Lung (tissue), 11 donors: ENCODE measurements at regions not wholly inside any gene's neighbourhood (a gene's known extent, or its start where the extent isn't known, plus 50 kb on each side); places are given as distances from the start of the nearest gene placed in this dataset.
A peak's percentile ranks its signal among the peaks of the same experiment; 100 is the strongest.

Source experiments
- ATAC-seq: fragments of 200-7000 bp; cut with Tn5 transposase; one replicate; pipeline ENCODE4 v1.9.1; 2020; ENCODE audit warnings: moderate number of reproducible peaks; ENCODE audit not compliant: insufficient read depth, low FRiP score
- DNase-seq, 3 donors: peaks; one replicate each; pipeline ENCODE4 v3.0.0-alpha.2; 2013 to 2017
- H3K27ac ChIP-seq, 2 donors: one replicate each; pipeline ENCODE4 v1.5.1; 2013; ENCODE audit warnings: mild to moderate bottlenecking in 2 of 2, moderate library complexity in 2 of 2, control low read depth in 1 of 2, inconsistent platforms in 1 of 2, low read depth in 1 of 2, low read length in 1 of 2
- H3K27me3 ChIP-seq, 3 donors: one replicate each; pipeline ENCODE4 v1.5.1; 2013; ENCODE audit warnings: low read length in 2 of 3; ENCODE audit not compliant: control insufficient read depth in 3 of 3, insufficient read depth in 3 of 3
- H3K36me3 ChIP-seq, 4 donors: one replicate each; pipeline ENCODE4 v1.5.1; 2013; ENCODE audit warnings: low read length in 4 of 4, mild to moderate bottlenecking in 1 of 4, moderate library complexity in 1 of 4; ENCODE audit not compliant: control insufficient read depth in 4 of 4, insufficient read depth in 4 of 4
- H3K4me1 ChIP-seq, 5 donors: one replicate each; pipeline ENCODE4 v1.5.1; 2013; ENCODE audit warnings: low read length in 5 of 5, mild to moderate bottlenecking in 2 of 5, moderate library complexity in 1 of 5; ENCODE audit not compliant: control insufficient read depth in 5 of 5, insufficient read depth in 5 of 5
- H3K4me3 ChIP-seq: one replicate; pipeline ENCODE4 v1.5.1; 2013; ENCODE audit warnings: mild to moderate bottlenecking, control low read depth, moderate library complexity
- H3K9ac ChIP-seq, 2 donors: one replicate each; pipeline ENCODE4 v1.5.1; 2013; ENCODE audit warnings: low read length in 2 of 2, control low read depth in 1 of 2; ENCODE audit not compliant: insufficient read depth in 1 of 2
- H3K9me3 ChIP-seq, 4 donors: one replicate each; pipeline ENCODE4 v1.5.1; 2013; ENCODE audit warnings: low read length in 3 of 4, mild to moderate bottlenecking in 1 of 4, moderate library complexity in 1 of 4; ENCODE audit not compliant: control insufficient read depth in 4 of 4, insufficient read depth in 3 of 4
- CTCF ChIP-seq: IDR thresholded peaks from 2 replicates; pipeline ENCODE4 v1.5.1; 2012; ENCODE audit warnings: mild to moderate bottlenecking; ENCODE audit errors: control extremely low read depth, extremely low read depth
- WGBS, 2 donors: extraction: QIAGEN DNeasy Blood & Tissue Kit; methylation state at CpG; one replicate each; pipeline ENCODE4 v1.1.7; 2013; 5-methylcytosine and 5-hydroxymethylcytosine counted together
- donor health status: control.
- donor health status: control.
- donor health status: Bipolar disorder and iron deficiency.
- donor health status: healthy.
- donor health status: DM: yes; HTN: yes; CAD: no.

- Histone ChIP-seq H3K4me3 (no peak overlapping the region), H3K9me3 (peaks cover 0 to 6% (median 1%) of the 10 kb centered on the region in 4 donors), H3K27ac (no peak overlapping the region), H3K9ac (no peak overlapping the region), H3K4me1 (peaks cover 0 to 5% (median 0%) of the 10 kb centered on the region in 5 donors), H3K27me3 (no peaks in the 10 kb centered on the region), H3K36me3 (peaks cover 0 to 6% (median 0%) of the 10 kb centered on the region in 4 donors)
- TF ChIP-seq CTCF = no peak
- ATAC-seq (no peak), DNase-seq (no peak)
- 96 to 98% methylated on average over 9 of the region's 9 CpGs for WGBS, 2 donors
These were observed 71.6 kb upstream of the BLID start for GRCh38 chr11:122187373-122188165.

DNA sequence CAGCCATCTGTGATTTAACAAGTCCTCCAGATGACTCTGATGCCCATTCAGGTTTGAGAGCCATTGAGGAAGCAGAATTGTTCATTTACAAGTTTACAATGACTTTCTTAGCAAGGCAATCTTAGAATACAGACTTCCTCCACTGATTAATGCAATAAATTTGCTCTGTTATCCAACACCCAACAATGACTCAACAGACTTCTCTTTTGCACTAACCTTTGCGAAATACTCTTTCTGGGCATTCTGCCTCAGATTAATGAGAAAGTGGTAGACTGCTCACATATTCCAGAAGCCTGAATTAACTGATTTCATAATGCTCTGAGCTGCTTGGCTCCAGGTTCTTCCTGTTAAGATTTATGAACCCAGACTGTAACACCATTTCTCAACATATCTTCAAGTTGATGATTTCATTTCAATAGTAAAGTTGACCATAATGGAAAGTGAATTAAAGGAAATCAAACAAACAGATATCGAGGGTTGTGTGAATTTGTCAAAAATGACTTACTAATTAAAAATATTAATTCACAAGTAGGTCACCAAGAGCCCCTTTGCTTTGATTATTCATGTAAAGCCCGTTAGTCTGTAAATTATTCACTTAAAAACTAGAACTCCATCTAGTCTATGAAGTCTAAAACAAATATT lies 70.5 kb upstream of the BLID start:
- 46 to 55% methylated on average over 3 of the region's 3 CpGs for WGBS, 2 donors

DNA sequence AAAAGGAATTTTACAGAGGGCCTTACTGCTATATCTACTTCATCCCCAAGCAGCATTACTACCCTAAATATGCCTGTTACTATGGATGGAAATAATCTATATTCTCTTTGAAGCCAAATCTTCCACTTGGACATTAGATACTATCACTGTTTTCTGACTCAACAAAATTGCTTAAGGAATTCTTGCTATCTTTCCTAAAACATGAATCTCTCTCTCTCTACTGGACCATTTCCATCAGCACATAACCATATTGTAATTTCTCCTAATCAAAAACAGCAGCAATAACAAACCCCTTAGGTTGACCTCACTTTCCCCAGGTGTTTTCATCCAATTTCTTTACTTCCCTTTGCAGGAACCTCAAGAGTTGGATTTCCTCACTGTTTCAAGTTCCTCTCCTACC lies 67.9 kb upstream of the BLID start:
- no peak overlapping the region for H3K27ac ChIP-seq
- no peak overlapping the region for H3K4me3 ChIP-seq
- peaks cover 0 to 6% (median 1%) of the 10 kb centered on the region in 4 donors for H3K9me3 ChIP-seq
- DNase-seq (no peak), ATAC-seq (no peak)
- H3K4me1 ChIP-seq = no peaks in the 10 kb centered on the region
- H3K27me3 ChIP-seq = no peaks in the 10 kb centered on the region
- H3K9ac ChIP-seq = no peak overlapping the region
- H3K36me3 ChIP-seq = peaks cover 0 to 6% (median 0%) of the 10 kb centered on the region in 4 donors
- TF ChIP-seq CTCF = no peak

More for the DNA sequence above, 70.5 kb upstream of the BLID start:
- H3K27me3 ChIP-seq = no peaks in the 10 kb centered on the region
- TF ChIP-seq CTCF = no peak
- no peak overlapping the region for H3K4me3 ChIP-seq
- peaks cover 0 to 6% (median 1%) of the 10 kb centered on the region in 4 donors for H3K9me3 ChIP-seq
- peaks cover 0 to under 1% (median 0%) of the 10 kb centered on the region in 5 donors for H3K4me1 ChIP-seq
- no peak overlapping the region for H3K9ac ChIP-seq
- ATAC-seq (peak; percentile 37), DNase-seq (peak in 1 of 3 donors; percentile 39)
- no peak overlapping the region for H3K27ac ChIP-seq
- peaks cover 0 to 6% (median 0%) of the 10 kb centered on the region in 4 donors for H3K36me3 ChIP-seq
